OCI-LY1 (cell line): ENCODE measurements at regions not wholly inside any gene's neighbourhood (a gene's known extent, or its start where the extent isn't known, plus 50 kb on each side); places are given as distances from the start of the nearest gene placed in this dataset.

ENCODE experiments used
- H2AFZ ChIP-seq: fragments of 200-600 bp; sonication (generic), shearing (Covaris generic); 2 replicates; pipeline ENCODE4 v1.6.0; 2014; ENCODE audit warnings: antibody characterized with exemption, mild to moderate bottlenecking, low read length
- H3F3A ChIP-seq: fragments of 200-600 bp; sonication (generic), shearing (Covaris generic); 2 replicates; pipeline ENCODE4 v1.6.0; 2014; ENCODE audit warnings: mild to moderate bottlenecking, antibody characterized with exemption, low read length, moderate library complexity; ENCODE audit not compliant: insufficient read depth
- H3K27ac ChIP-seq: fragments of 200-600 bp; sonication (generic); 2 replicates; pipeline ENCODE4 v1.5.1; 2014; ENCODE audit warnings: low read length, mixed run types, mild to moderate bottlenecking, low read depth; ENCODE audit not compliant: poor library complexity, severe bottlenecking
- H3K27me3 ChIP-seq: fragments of 200-600 bp; sonication (generic); 2 replicates; pipeline ENCODE4 v1.6.0; 2014; ENCODE audit warnings: antibody characterized with exemption, mild to moderate bottlenecking, low read length, moderate library complexity; ENCODE audit not compliant: insufficient read depth
- H3K36me3 ChIP-seq: fragments of 200-600 bp; sonication (generic); 2 replicates; pipeline ENCODE4 v1.6.1; 2014; ENCODE audit warnings: mild to moderate bottlenecking, antibody characterized with exemption, low read length, moderate library complexity, mixed read lengths; ENCODE audit not compliant: insufficient read depth
- H3K4me1 ChIP-seq: fragments of 200-600 bp; sonication (generic); 2 replicates; pipeline ENCODE4 v1.5.1; 2014; ENCODE audit warnings: mild to moderate bottlenecking, low read length, moderate library complexity; ENCODE audit not compliant: insufficient read depth, severe bottlenecking
- H3K4me2 ChIP-seq: fragments of 200-600 bp; sonication (generic), shearing (Covaris generic); 2 replicates; pipeline ENCODE4 v1.6.1; 2014; ENCODE audit warnings: low read length
- H3K4me3 ChIP-seq: fragments of 200-600 bp; sonication (generic); 2 replicates; pipeline ENCODE4 v1.5.1; 2014; ENCODE audit warnings: low read length, low read depth, mild to moderate bottlenecking, mixed read lengths; ENCODE audit not compliant: poor library complexity, severe bottlenecking
- H3K79me2 ChIP-seq: fragments of 200-600 bp; shearing (Covaris generic); 2 replicates; pipeline ENCODE4 v1.6.1; 2016; ENCODE audit warnings: mixed run types, low read length, mixed read lengths; ENCODE audit not compliant: insufficient read depth
- H3K9ac ChIP-seq: fragments of 200-600 bp; sonication (generic), shearing (Covaris generic); 2 replicates; pipeline ENCODE4 v1.6.1; 2014; ENCODE audit warnings: mild to moderate bottlenecking, low read length, mixed read lengths
- H3K9me2 ChIP-seq: fragments of 200-600 bp; sonication (generic), shearing (Covaris generic); 2 replicates; pipeline ENCODE4 v1.6.1; 2014; ENCODE audit warnings: low read depth, mild to moderate bottlenecking, low read length, mixed read lengths
- H3K9me3 ChIP-seq: fragments of 200-600 bp; shearing (Covaris generic); 2 replicates; pipeline ENCODE4 v1.6.1; 2014; ENCODE audit warnings: low read length, mixed read lengths
- H4K20me1 ChIP-seq: fragments of 200-600 bp; sonication (generic), shearing (Covaris generic); 2 replicates; pipeline ENCODE4 v1.6.0; 2016; ENCODE audit warnings: mild to moderate bottlenecking, low read length; ENCODE audit not compliant: insufficient read depth
- EZH2 ChIP-seq: fragments of 200-600 bp; sonication (generic), shearing (Covaris generic); IDR thresholded peaks from 2 replicates; pipeline ENCODE4 v1.8.0; 2017; ENCODE audit warnings: borderline replicate concordance, mixed run types, mild to moderate bottlenecking, antibody characterized with exemption, low read length, moderate library complexity, mixed read lengths
- TF ChIP-seq, protein P1 (sequence below): fragments of 200-600 bp; sonication (generic), shearing (Covaris generic); IDR thresholded peaks from 2 replicates; pipeline ENCODE4 v1.5.1; 2017; ENCODE audit warnings: mild to moderate bottlenecking, antibody characterized with exemption, low read length, moderate library complexity, mixed read lengths

DNA sequence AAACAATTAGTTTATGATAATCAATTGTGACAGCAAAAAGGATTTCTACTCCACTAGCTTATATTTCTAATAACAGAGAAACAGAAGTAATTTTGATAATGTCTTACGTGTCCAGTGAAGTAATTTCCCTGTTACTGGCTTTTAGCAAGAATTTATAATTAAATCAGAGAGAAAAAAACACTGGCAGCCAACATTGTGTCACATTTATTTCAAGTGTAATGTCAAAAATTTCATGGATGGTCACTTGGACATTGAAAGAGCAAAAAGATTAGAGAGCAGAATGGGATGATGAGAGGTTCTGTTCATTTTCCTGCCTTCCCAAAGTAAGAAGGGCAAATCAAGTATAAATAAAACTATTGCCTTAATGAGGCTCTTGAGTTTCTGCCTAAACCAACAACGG is 239.3 kb upstream of the SEMA6A start:
- no peaks in the 10 kb centered on the region for H4K20me1 ChIP-seq
- H3F3A ChIP-seq, result no peaks in the 10 kb centered on the region
- H3K4me1 ChIP-seq, result no peaks in the 10 kb centered on the region
- no peaks in the 10 kb centered on the region for H3K36me3 ChIP-seq
- H3K4me3 ChIP-seq, result no peak overlapping the region
- no peak overlapping the region for H3K4me2 ChIP-seq
- H3K27me3 ChIP-seq, result no peaks in the 10 kb centered on the region
- H3K27ac ChIP-seq, result no peak overlapping the region
- no peaks in the 10 kb centered on the region for H3K9me2 ChIP-seq
- no peak for TF ChIP-seq EZH2
- TF ChIP-seq, protein P1, sequence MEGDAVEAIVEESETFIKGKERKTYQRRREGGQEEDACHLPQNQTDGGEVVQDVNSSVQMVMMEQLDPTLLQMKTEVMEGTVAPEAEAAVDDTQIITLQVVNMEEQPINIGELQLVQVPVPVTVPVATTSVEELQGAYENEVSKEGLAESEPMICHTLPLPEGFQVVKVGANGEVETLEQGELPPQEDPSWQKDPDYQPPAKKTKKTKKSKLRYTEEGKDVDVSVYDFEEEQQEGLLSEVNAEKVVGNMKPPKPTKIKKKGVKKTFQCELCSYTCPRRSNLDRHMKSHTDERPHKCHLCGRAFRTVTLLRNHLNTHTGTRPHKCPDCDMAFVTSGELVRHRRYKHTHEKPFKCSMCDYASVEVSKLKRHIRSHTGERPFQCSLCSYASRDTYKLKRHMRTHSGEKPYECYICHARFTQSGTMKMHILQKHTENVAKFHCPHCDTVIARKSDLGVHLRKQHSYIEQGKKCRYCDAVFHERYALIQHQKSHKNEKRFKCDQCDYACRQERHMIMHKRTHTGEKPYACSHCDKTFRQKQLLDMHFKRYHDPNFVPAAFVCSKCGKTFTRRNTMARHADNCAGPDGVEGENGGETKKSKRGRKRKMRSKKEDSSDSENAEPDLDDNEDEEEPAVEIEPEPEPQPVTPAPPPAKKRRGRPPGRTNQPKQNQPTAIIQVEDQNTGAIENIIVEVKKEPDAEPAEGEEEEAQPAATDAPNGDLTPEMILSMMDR, result no peak
- H2AFZ ChIP-seq, result no peak overlapping the region
- H3K79me2 ChIP-seq, result no peaks in the 10 kb centered on the region
- no peaks in the 10 kb centered on the region for H3K9me3 ChIP-seq
- no peak overlapping the region for H3K9ac ChIP-seq

DNA sequence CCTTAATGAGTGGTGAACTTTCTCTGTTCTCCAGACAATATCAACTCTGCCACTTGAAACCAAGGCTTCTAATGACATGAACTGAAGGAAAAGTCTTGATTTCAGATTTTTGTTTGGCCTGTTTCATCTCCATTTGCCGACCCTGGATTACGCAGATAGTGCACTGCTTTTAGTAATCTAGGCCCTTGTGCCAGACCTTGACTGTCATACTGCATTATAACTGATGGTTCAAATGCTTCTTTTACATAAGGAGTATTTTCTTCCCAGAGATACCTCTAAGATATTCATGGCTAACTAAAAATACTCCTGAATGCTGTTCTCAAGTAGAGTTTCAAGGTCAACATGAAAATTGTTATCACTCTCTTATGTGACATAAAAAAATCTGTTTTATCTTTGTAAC is 238.7 kb upstream of the SEMA6A start:
- Histone ChIP-seq H3K79me2 (no peaks in the 10 kb centered on the region), H3K4me3 (no peak overlapping the region), H3K27ac (no peak overlapping the region), H3K9me2 (no peaks in the 10 kb centered on the region), H2AFZ (no peak overlapping the region), H3K9ac (no peak overlapping the region), H4K20me1 (no peaks in the 10 kb centered on the region), H3K9me3 (no peaks in the 10 kb centered on the region), H3K4me2 (no peak overlapping the region), H3K4me1 (no peaks in the 10 kb centered on the region), H3K27me3 (no peaks in the 10 kb centered on the region), H3F3A (no peaks in the 10 kb centered on the region), H3K36me3 (no peaks in the 10 kb centered on the region)
- TF ChIP-seq, protein P1, result no peak
- no peak for TF ChIP-seq EZH2

DNA sequence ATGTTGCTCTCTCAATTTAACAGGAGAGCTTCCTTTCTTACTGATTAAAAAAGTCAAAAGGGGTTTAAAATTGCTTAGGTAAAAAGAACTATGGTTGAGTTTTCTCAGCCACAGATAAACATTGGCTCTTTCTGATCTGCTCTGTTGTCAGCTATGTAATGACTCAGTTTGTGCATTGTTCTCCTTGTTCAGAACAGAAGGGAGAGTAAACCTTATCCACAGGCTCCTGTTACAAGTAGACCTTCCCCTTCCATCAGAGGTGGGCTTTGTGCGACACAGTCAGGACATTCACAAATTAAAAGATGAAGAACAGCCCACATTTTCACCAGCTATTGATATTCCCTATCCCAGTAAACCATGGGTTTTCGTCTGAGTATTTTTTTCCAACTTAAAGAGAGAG is 236.3 kb upstream of the SEMA6A start:
- no peak overlapping the region for H2AFZ ChIP-seq
- H4K20me1 ChIP-seq, result no peaks in the 10 kb centered on the region

More for the DNA sequence above, 236.3 kb upstream of the SEMA6A start:
- H3F3A ChIP-seq, result no peaks in the 10 kb centered on the region
- no peak overlapping the region for H3K9ac ChIP-seq
- H3K4me1 ChIP-seq, result no peaks in the 10 kb centered on the region
- H3K4me3 ChIP-seq, result no peak overlapping the region
- no peaks in the 10 kb centered on the region for H3K9me3 ChIP-seq
- H3K9me2 ChIP-seq, result no peaks in the 10 kb centered on the region
- H3K4me2 ChIP-seq, result no peak overlapping the region
- no peak for TF ChIP-seq EZH2
- TF ChIP-seq, protein P1, result no peak
- H3K36me3 ChIP-seq, result no peaks in the 10 kb centered on the region
- H3K27ac ChIP-seq, result no peak overlapping the region
- no peaks in the 10 kb centered on the region for H3K79me2 ChIP-seq
- H3K27me3 ChIP-seq, result no peaks in the 10 kb centered on the region
